ENCODE measurements at regions not wholly inside any gene's neighbourhood (a gene's known extent, or its start where the extent isn't known, plus 50 kb on each side); places are given as distances from the start of the nearest gene placed in this dataset.
A peak's percentile ranks its signal among the peaks of the same experiment; 100 is the strongest.
"Not testable (repeated sequence)": the region's sequence is repeated elsewhere in the genome, so short reads cannot be mapped to it uniquely, and the experiment has no call there.

GRCh38 chr1:232571523-232571922, 58.4 kb downstream of the SIPA1L2 start:
- Histone ChIP-seq H2BK12ac (ENCODE audit: low read length in 2 of 2) (no peak overlapping the region), H3K9ac (ENCODE audit: low read length) (no peak overlapping the region), H2AK5ac (ENCODE audit: low read length, severe bottlenecking) (no peak overlapping the region), H3K9me3 (ENCODE audit: control insufficient read depth, low read length) (no peaks in the 10 kb centered on the region), H3K27me3 (ENCODE audit: control insufficient read depth in 1 of 2, insufficient read depth in 1 of 2, low read length in 2 of 2) (no peaks in the 10 kb centered on the region), H2BK120ac (ENCODE audit: low read depth, low read length) (no peak overlapping the region), H2BK15ac (ENCODE audit: low read depth, poor library complexity, severe bottlenecking) (no peak overlapping the region), H3K4ac (ENCODE audit: low read depth in 1 of 2, low read length in 2 of 2) (no peak overlapping the region), H3K4me3 (ENCODE audit: insufficient read depth in 1 of 2, low read depth in 1 of 2, low read length in 2 of 2) (no peak overlapping the region), H4K8ac (ENCODE audit: low read length) (no peak overlapping the region), H3K4me1 (ENCODE audit: control insufficient read depth, insufficient read depth, low read depth, low read length) (peaks cover 8% of the 10 kb centered on the region), H3K4me2 (ENCODE audit: low read length, poor library complexity, severe bottlenecking) (no peak overlapping the region), H3K14ac (ENCODE audit: low read length in 2 of 2) (no peak overlapping the region), H2AFZ (ENCODE audit: low read depth, low read length) (no peak overlapping the region), H3K79me1 (replicated peaks; ENCODE audit: low read length, poor library complexity, severe bottlenecking) (peaks cover 38% of the 10 kb centered on the region), H3K27ac (ENCODE audit: low read length, poor library complexity, severe bottlenecking) (no peak overlapping the region), H2BK5ac (ENCODE audit: low read depth, low read length, poor library complexity, severe bottlenecking) (no peak overlapping the region), H4K91ac (ENCODE audit: low read length) (no peak overlapping the region), H3K36me3 (ENCODE audit: control insufficient read depth in 1 of 2, insufficient read depth in 2 of 2, low read depth in 1 of 2, low read length in 2 of 2) (peaks cover 0 to 23% of the 10 kb centered on the region in 2 experiments), H3K18ac (ENCODE audit: low read depth in 1 of 2, low read length in 2 of 2) (no peak overlapping the region), H3K23ac (ENCODE audit: low read length in 2 of 2) (no peak overlapping the region)
- DNase-seq = peak; percentile 43
- WGBS = 80% methylated on average over 4 of the region's 5 CpGs

GRCh38 chr1:232570007-232570406, 59.9 kb downstream of the SIPA1L2 start:
- no peak overlapping the region for H3K23ac ChIP-seq (ENCODE audit: low read length in 2 of 2)
- H3K36me3 ChIP-seq (ENCODE audit: control insufficient read depth in 1 of 2, insufficient read depth in 2 of 2, low read depth in 1 of 2, low read length in 2 of 2) = peaks cover 0 to 23% of the 10 kb centered on the region in 2 experiments
- H4K8ac ChIP-seq (ENCODE audit: low read length) = no peak overlapping the region
- H2AFZ ChIP-seq (ENCODE audit: low read depth, low read length) = no peak overlapping the region
- WGBS = 97% methylated on average over 3 of the region's 5 CpGs
- H3K18ac ChIP-seq (ENCODE audit: low read depth in 1 of 2, low read length in 2 of 2) = no peak overlapping the region
- H2BK15ac ChIP-seq (ENCODE audit: low read depth, poor library complexity, severe bottlenecking) = no peak overlapping the region
- no peak overlapping the region for H2AK5ac ChIP-seq (ENCODE audit: low read length, severe bottlenecking)
- no peak overlapping the region for H3K4me3 ChIP-seq (ENCODE audit: insufficient read depth in 1 of 2, low read depth in 1 of 2, low read length in 2 of 2)
- H2BK120ac ChIP-seq (ENCODE audit: low read depth, low read length) = no peak overlapping the region
- DNase-seq = no peak
- no peak overlapping the region for H2BK5ac ChIP-seq (ENCODE audit: low read depth, low read length, poor library complexity, severe bottlenecking)
- H3K27me3 ChIP-seq (ENCODE audit: control insufficient read depth in 1 of 2, insufficient read depth in 1 of 2, low read length in 2 of 2) = no peaks in the 10 kb centered on the region
- H3K79me1 ChIP-seq (replicated peaks; ENCODE audit: low read length, poor library complexity, severe bottlenecking) = peaks cover 40% of the 10 kb centered on the region
- H3K4me2 ChIP-seq (ENCODE audit: low read length, poor library complexity, severe bottlenecking) = no peak overlapping the region
- peaks cover 9% of the 10 kb centered on the region for H3K4me1 ChIP-seq (ENCODE audit: control insufficient read depth, insufficient read depth, low read depth, low read length)
- H3K14ac ChIP-seq (ENCODE audit: low read length in 2 of 2) = no peak overlapping the region
- no peak overlapping the region for H2BK12ac ChIP-seq (ENCODE audit: low read length in 2 of 2)
- H3K9ac ChIP-seq (ENCODE audit: low read length) = no peak overlapping the region
- no peak overlapping the region for H4K91ac ChIP-seq (ENCODE audit: low read length)
- H3K27ac ChIP-seq (ENCODE audit: low read length, poor library complexity, severe bottlenecking) = no peak overlapping the region
- no peaks in the 10 kb centered on the region for H3K9me3 ChIP-seq (ENCODE audit: control insufficient read depth, low read length)
- no peak overlapping the region for H3K4ac ChIP-seq (ENCODE audit: low read depth in 1 of 2, low read length in 2 of 2)

- not testable (repeated sequence) for H3K4ac ChIP-seq (ENCODE audit: low read depth in 1 of 2, low read length in 2 of 2); H2BK5ac ChIP-seq (ENCODE audit: low read depth, low read length, poor library complexity, severe bottlenecking); DNase-seq; H3K9me3 ChIP-seq (ENCODE audit: control insufficient read depth, low read length); H3K4me3 ChIP-seq (ENCODE audit: insufficient read depth in 1 of 2, low read depth in 1 of 2, low read length in 2 of 2); H3K27ac ChIP-seq (ENCODE audit: low read length, poor library complexity, severe bottlenecking); H2BK15ac ChIP-seq (ENCODE audit: low read depth, poor library complexity, severe bottlenecking); H3K9ac ChIP-seq (ENCODE audit: low read length); H3K4me2 ChIP-seq (ENCODE audit: low read length, poor library complexity, severe bottlenecking); H2BK120ac ChIP-seq (ENCODE audit: low read depth, low read length); H3K27me3 ChIP-seq (ENCODE audit: control insufficient read depth in 1 of 2, insufficient read depth in 1 of 2, low read length in 2 of 2); H3K4me1 ChIP-seq (ENCODE audit: control insufficient read depth, insufficient read depth, low read depth, low read length); H2AK5ac ChIP-seq (ENCODE audit: low read length, severe bottlenecking); H3K23ac ChIP-seq (ENCODE audit: low read length in 2 of 2); H3K14ac ChIP-seq (ENCODE audit: low read length in 2 of 2); H4K8ac ChIP-seq (ENCODE audit: low read length); H4K91ac ChIP-seq (ENCODE audit: low read length); H2AFZ ChIP-seq (ENCODE audit: low read depth, low read length)
- 97% methylated on average over 11 of the region's 11 CpGs for WGBS
- Histone ChIP-seq H2BK12ac (ENCODE audit: low read length in 2 of 2) (peak overlapping the region in 1 of 2 experiments; percentile 13), H3K79me1 (replicated peaks; ENCODE audit: low read length, poor library complexity, severe bottlenecking) (peaks cover 40% of the 10 kb centered on the region), H3K18ac (ENCODE audit: low read depth in 1 of 2, low read length in 2 of 2) (peak overlapping the region in 1 of 2 experiments; percentile 3), H3K36me3 (ENCODE audit: control insufficient read depth in 1 of 2, insufficient read depth in 2 of 2, low read depth in 1 of 2, low read length in 2 of 2) (peaks cover 0 to 23% of the 10 kb centered on the region in 2 experiments)
Observed at GRCh38 chr1:232569554-232569921, 60.4 kb downstream of the SIPA1L2 start.

GRCh38 chr1:232568906-232569553, 60.9 kb downstream of the SIPA1L2 start:
- no peak overlapping the region for H3K9ac ChIP-seq (ENCODE audit: low read length)
- H3K27me3 ChIP-seq (ENCODE audit: control insufficient read depth in 1 of 2, insufficient read depth in 1 of 2, low read length in 2 of 2) = no peaks in the 10 kb centered on the region
- no peaks in the 10 kb centered on the region for H3K9me3 ChIP-seq (ENCODE audit: control insufficient read depth, low read length)
- no peak overlapping the region for H4K8ac ChIP-seq (ENCODE audit: low read length)
- peaks cover 0 to 23% of the 10 kb centered on the region in 2 experiments for H3K36me3 ChIP-seq (ENCODE audit: control insufficient read depth in 1 of 2, insufficient read depth in 2 of 2, low read depth in 1 of 2, low read length in 2 of 2)
- peaks cover 8% of the 10 kb centered on the region for H3K4me1 ChIP-seq (ENCODE audit: control insufficient read depth, insufficient read depth, low read depth, low read length)
- peaks cover 38% of the 10 kb centered on the region for H3K79me1 ChIP-seq (replicated peaks; ENCODE audit: low read length, poor library complexity, severe bottlenecking)
- H2BK15ac ChIP-seq (ENCODE audit: low read depth, poor library complexity, severe bottlenecking) = no peak overlapping the region
- H3K4me3 ChIP-seq (ENCODE audit: insufficient read depth in 1 of 2, low read depth in 1 of 2, low read length in 2 of 2) = no peak overlapping the region
- no peak overlapping the region for H2AK5ac ChIP-seq (ENCODE audit: low read length, severe bottlenecking)
- H2BK5ac ChIP-seq (ENCODE audit: low read depth, low read length, poor library complexity, severe bottlenecking) = no peak overlapping the region
- H3K23ac ChIP-seq (ENCODE audit: low read length in 2 of 2) = no peak overlapping the region
- H3K4me2 ChIP-seq (ENCODE audit: low read length, poor library complexity, severe bottlenecking) = no peak overlapping the region
- no peak overlapping the region for H3K4ac ChIP-seq (ENCODE audit: low read depth in 1 of 2, low read length in 2 of 2)
- peak; percentile 25 for DNase-seq
- no peak overlapping the region for H3K27ac ChIP-seq (ENCODE audit: low read length, poor library complexity, severe bottlenecking)
- no peak overlapping the region for H4K91ac ChIP-seq (ENCODE audit: low read length)
- H3K14ac ChIP-seq (ENCODE audit: low read length in 2 of 2) = no peak overlapping the region
- H2BK12ac ChIP-seq (ENCODE audit: low read length in 2 of 2) = peak overlapping the region in 1 of 2 experiments; percentile 13
- H2BK120ac ChIP-seq (ENCODE audit: low read depth, low read length) = no peak overlapping the region
- H2AFZ ChIP-seq (ENCODE audit: low read depth, low read length) = no peak overlapping the region
- 83% methylated on average over 8 of the region's 9 CpGs for WGBS
- no peak overlapping the region for H3K18ac ChIP-seq (ENCODE audit: low read depth in 1 of 2, low read length in 2 of 2)

Measured in mesenchymal stem cell (in vitro differentiated cells and primary cell).